ENCODE measurements at regions not wholly inside any gene's neighbourhood (a gene's known extent, or its start where the extent isn't known, plus 50 kb on each side); places are given as distances from the start of the nearest gene placed in this dataset.

DNA sequence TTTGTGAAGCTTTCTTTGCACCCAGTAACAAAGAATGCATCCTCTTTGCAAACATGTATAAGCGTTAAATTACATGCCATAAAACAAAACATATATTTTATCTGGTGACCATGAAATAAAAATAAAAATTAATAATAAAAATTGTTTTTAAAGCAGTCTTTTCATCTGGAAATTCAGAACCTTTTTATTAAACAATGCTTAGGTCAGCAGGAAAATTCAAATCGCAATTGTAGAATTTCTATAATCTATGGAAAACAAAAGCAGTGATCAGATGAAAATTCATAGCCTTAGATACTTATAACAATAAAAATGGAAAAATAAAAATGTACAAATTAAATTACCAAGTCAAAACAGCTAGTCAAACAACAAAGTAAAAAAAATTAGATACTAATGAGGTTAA is 435.9 kb upstream of the CHAC2 start:
- TF ChIP-seq, protein P1, sequence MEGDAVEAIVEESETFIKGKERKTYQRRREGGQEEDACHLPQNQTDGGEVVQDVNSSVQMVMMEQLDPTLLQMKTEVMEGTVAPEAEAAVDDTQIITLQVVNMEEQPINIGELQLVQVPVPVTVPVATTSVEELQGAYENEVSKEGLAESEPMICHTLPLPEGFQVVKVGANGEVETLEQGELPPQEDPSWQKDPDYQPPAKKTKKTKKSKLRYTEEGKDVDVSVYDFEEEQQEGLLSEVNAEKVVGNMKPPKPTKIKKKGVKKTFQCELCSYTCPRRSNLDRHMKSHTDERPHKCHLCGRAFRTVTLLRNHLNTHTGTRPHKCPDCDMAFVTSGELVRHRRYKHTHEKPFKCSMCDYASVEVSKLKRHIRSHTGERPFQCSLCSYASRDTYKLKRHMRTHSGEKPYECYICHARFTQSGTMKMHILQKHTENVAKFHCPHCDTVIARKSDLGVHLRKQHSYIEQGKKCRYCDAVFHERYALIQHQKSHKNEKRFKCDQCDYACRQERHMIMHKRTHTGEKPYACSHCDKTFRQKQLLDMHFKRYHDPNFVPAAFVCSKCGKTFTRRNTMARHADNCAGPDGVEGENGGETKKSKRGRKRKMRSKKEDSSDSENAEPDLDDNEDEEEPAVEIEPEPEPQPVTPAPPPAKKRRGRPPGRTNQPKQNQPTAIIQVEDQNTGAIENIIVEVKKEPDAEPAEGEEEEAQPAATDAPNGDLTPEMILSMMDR (conservative IDR thresholded peaks at IDR 0.05; ENCODE audit: low read depth, low read length): no peak
- TF ChIP-seq EZH2 (IDR thresholded peaks at IDR 0.05; ENCODE audit: borderline replicate concordance, low read depth, low read length, poor library complexity, severe bottlenecking): no peak
